GM10266 (cell line): ENCODE measurements at regions not wholly inside any gene's neighbourhood (a gene's known extent, or its start where the extent isn't known, plus 50 kb on each side); places are given as distances from the start of the nearest gene placed in this dataset.

Experiments used
- DNase-seq: peaks from one replicate; pipeline ENCODE4 v3.0.0; 2012; ENCODE audit errors: extremely low spot score
- TF ChIP-seq, protein P1 (sequence below): IDR thresholded peaks from 2 replicates; pipeline ENCODE4 v1.5.1; 2012; ENCODE audit warnings: mild to moderate bottlenecking, low read depth; ENCODE audit not compliant: control insufficient read depth, insufficient read depth; ENCODE audit errors: missing control alignments

DNA sequence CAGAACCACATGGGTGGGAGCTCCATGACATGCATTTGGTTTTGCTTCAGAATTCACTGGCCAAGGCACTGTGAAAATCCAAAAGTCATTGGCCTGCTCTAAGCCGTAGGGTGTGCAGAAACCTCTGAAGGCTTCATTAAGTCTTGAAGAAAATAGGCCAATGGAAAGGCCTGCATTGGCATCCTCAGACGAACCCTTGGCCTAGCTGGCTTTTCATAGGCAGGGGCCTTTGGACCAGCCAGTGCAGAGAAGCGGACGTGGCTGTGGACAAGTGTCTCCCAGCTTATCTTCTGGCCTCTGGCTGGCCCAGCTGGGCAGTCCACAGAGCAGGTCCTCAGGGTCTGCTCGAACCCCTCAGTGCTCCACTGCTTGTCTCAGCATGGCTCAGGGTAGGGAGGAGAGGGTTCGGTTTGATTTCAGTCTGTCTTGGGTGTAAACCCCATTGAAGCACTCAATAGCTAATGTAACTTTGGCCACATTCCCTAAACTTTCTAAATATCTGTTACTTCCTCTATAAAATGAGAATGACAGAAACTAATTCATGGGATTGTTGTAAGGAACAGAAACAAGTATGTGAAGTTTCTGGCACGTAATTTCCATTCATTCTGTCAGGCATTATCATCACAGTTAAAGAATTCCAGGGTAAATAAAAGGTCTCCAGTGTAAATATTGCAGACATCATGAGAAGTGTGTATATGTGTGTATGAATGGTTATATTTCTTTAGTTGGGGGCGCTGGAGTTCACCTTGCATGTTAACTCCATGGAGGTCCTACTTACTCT is 125.5 kb downstream of the TFCP2L1 start:
- TF ChIP-seq, protein P1, sequence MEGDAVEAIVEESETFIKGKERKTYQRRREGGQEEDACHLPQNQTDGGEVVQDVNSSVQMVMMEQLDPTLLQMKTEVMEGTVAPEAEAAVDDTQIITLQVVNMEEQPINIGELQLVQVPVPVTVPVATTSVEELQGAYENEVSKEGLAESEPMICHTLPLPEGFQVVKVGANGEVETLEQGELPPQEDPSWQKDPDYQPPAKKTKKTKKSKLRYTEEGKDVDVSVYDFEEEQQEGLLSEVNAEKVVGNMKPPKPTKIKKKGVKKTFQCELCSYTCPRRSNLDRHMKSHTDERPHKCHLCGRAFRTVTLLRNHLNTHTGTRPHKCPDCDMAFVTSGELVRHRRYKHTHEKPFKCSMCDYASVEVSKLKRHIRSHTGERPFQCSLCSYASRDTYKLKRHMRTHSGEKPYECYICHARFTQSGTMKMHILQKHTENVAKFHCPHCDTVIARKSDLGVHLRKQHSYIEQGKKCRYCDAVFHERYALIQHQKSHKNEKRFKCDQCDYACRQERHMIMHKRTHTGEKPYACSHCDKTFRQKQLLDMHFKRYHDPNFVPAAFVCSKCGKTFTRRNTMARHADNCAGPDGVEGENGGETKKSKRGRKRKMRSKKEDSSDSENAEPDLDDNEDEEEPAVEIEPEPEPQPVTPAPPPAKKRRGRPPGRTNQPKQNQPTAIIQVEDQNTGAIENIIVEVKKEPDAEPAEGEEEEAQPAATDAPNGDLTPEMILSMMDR, result no peak
- DNase-seq, result no peak

DNA sequence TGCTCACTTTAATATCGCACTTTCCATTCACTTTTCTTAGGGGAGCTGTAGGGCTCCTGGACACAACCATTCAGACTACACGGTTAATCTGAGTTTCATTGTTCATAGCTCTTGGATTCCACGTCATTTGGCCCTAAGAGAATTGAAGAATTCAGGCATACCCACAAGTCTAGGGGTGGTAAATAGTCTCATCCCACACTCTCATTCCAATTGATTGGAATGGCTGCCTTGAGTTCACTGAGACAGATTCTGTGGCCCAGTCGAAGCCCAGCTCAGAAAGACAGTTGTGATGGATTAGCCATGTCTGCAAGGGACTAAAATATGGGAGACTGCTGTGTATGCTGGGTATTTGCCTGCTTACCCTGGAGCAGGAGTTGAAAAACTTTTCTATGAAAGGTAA is 124.6 kb downstream of the TFCP2L1 start:
- no peak for DNase-seq

DNA sequence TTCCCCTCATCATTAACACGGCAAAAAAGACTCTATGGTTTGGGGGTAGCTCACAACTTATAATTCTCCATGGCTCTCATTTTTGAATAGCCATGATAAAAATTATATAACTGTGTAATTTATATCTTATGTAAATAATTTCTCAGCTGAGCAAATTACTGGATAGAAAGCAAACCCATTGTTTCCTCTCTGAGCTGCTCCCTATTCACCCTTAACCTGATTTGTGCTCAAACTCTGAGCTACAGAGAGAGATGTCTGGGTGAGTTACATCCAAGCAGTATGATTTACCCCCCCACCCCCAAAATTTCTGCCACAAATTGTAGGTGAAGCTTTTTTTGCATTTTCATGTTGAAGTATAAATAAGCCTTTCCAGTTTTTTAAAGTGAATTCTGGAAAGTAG is 123.7 kb downstream of the TFCP2L1 start:
- no peak for DNase-seq
- TF ChIP-seq, protein P1, result no peak

More for the DNA sequence above, 124.6 kb downstream of the TFCP2L1 start:
- TF ChIP-seq, protein P1, result no peak

DNA sequence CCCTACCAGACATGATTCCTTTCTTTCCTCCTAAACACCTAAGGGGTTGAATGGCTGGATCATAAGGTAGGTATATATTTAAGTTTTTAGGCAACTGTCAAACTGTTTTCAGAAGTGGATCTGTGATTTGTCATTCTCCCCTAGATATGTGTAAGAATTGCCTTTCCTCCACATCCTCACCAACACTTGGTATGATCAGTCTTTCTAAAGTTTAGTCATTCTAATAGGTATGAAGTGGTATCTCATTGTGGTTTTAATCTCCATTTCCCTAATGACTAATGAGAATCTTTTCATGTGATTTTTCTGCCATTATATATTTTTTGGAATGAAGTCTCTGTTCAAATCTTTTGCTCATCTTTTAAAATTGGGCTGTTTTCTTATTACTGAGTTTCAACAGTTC is 122.1 kb downstream of the TFCP2L1 start:
- no peak for DNase-seq
- TF ChIP-seq, protein P1, result no peak

DNA sequence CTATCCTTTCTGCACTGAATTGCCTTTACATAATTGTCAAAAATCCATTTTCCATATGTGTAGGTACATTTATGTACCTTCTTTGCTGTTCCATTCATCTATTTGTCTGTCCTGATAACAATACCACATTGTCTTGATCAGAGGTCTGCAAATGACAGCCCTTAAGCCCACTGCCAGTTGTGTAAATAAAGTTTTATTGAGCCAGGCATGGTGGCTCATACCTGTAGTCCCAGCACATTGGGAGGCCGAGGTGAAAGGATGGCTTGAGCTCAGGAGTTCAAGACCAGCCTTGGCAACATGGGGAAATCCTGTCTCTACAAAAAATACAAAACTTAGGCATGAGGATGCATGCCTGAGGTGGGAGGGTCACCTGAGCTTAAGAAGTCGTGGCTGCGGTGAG is 121.0 kb downstream of the TFCP2L1 start:
- DNase-seq, result no peak
- TF ChIP-seq, protein P1, result no peak

DNA sequence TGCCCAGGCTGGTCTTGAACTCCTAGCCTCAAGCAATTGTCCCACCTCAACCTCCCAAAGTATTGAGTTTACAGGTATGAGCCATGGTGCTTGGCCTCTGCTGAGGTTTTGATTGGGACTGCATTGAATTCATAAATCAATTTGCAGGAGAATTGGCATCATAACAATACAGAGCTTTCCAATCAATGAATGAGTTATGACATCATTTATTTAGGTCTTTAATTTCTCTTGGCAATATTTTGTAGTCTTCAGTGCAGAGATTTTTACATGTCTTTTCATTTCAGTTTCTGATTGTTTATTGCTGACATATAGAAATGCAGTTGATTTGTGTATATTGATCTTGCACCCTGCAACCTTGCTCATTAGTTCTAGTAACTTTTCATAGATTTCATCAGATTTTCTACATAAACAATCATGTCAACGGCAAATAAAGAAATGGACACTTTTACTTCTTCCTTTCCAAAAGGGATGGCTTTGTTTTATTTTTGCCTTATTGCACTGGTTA is 119.9 kb downstream of the TFCP2L1 start:
- TF ChIP-seq, protein P1, result no peak
- no peak for DNase-seq
